GM21576 (cell line): ENCODE measurements at regions not wholly inside any gene's neighbourhood (a gene's known extent, or its start where the extent isn't known, plus 50 kb on each side); places are given as distances from the start of the nearest gene placed in this dataset.

Experiments
- ATAC-seq: cut with Tn5 transposase; IDR thresholded peaks from one replicate; pipeline ENCODE4 v1.9.1; 2021; ENCODE audit warnings: mild to moderate bottlenecking, moderate library complexity; ENCODE audit not compliant: unreplicated experiment

DNA sequence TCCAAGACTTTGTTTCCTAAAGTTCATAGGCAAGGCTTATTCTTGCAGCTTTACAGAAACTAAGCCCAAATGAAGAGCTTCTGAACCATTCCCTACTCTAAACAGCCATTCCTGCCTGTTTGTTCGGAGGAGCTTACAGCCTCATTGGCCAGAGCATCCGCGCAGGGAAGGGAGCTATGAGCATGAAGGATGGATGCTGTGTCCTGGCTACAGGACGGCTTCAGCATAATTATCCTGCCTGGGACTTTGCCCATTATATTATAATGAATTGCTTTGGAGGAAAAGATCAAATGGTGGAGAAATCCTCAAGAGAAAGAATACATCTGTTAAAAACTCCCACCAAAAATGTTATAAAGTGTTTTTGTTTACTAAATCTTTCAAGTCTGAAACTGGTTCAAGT is 378.2 kb upstream of the BTBD3 start:
- no peak for ATAC-seq

GRCh38 chr20:11540558-11540957 is 377.1 kb upstream of the BTBD3 start:
- ATAC-seq: no peak

- ATAC-seq: no peak
Measured at GRCh38 chr20:11542645-11543044, 375.0 kb upstream of the BTBD3 start.

- no peak for ATAC-seq
Measured at GRCh38 chr20:11544029-11544678, 373.5 kb upstream of the BTBD3 start.

GRCh38 chr20:11546939-11547338 is 370.8 kb upstream of the BTBD3 start:
- ATAC-seq: no peak

GRCh38 chr20:11549172-11550103 is 368.3 kb upstream of the BTBD3 start:
- ATAC-seq: no peak

DNA sequence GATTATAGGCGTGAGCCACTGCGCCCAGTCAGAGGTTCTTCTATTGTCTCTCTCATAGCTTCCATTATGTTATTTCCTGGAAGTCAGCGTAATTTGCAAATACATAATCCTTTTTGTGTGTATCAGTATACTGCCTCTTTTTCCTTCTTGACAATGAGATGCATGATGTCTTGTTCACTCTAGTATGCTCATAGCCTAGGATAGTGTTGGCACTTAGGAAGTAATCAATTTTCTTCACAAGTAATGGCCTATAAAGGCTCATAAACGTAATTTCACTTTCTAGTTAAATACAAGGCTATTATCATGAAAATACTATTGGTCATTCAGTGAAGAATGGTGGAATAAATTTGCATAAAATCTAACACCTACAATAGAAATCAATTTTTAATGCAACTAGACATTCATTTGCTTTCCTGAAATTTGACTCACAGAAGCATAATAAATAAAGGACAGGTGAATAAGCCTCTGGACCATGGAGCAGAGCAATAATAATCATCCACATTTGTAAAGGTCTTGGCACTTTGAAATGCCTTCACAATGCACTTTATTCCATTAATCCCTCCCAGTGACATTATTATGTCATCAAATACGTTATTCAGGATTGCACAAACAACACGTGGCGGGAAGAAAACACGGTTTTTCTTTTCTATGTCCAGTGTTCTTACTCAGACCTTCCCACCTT is 366.9 kb upstream of the BTBD3 start:
- ATAC-seq: no peak

DNA sequence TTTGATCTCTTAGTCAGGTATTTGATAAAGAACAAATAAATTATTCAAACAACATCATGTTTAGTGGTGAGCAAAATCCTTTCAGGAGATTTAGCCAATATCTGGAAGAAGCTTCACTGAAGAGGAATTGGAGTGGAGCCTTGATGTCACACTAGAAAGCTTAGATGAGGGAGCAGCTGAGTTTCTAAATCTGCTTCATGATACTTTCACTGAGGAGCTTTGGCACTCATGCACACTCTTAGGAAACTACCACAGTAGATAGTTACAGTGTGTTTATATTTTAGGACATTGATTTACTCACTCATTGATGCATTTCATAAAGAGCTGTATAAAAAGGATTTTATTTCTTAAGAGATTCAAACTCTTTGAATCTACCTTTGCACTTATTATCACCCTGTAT is 366.2 kb upstream of the BTBD3 start:
- no peak for ATAC-seq

- ATAC-seq: no peak
Measured at GRCh38 chr20:11553603-11554002, 364.1 kb upstream of the BTBD3 start.

DNA sequence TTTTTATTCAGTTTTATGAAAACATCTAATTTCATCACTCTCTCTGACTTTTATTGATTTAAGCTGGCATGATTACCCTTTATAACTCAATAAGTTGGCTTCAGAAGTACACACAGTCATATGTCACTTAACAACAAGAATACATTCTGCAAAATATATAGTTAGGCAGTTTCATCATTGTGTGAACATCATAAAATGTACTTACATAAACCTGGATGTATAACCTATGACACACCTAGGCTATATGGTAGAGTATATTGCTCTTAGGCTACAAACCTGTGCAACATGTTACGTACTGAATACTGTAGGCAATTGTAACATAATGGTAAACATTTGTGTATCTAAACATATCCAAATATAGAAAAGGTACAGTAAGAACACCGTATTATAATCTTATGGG is 362.2 kb upstream of the BTBD3 start:
- no peak for ATAC-seq

- no peak for ATAC-seq
Measured at GRCh38 chr20:11556410-11556809, 361.3 kb upstream of the BTBD3 start.

GRCh38 chr20:11564491-11564890 is 353.2 kb upstream of the BTBD3 start:
- ATAC-seq: no peak

DNA sequence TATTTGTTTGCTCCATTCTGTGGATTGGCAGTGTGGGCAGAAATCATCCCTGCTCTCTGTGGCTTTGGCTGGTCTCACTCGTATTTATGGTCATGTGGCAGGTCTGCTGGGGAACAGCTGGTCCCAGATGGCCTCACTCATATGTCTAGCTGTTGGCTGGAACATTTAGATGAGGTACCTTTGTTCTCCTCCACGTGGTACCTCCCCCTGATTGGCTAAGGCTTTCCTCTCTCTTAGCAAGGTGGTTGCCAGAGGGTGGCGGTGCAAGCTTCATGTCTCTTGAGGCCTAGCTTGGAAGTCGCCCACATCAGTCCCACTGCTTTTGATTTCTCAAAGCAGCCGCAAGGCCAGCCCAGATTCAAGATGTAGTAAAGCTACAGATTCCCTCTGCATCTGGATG is 348.5 kb upstream of the BTBD3 start:
- ATAC-seq: no peak

DNA sequence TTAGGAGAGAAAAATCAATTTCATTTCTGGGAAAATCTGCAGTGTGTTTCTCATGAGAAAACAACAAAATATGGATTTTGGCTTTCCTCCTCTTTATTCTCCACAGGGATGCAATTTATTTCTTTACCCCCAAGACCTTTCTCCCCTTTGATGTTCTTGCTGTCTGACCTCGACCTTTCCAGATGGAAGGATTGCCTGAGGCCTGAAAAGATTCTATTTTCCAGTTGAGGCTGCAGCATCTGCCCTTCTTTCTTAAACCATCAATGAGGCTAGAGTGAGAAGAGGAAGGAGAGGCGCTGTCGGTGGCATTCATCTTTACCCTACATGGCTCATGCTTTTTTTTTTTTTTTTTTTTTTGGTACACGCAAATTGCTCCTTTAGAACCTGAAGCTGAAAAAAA is 344.2 kb upstream of the BTBD3 start:
- no peak for ATAC-seq

DNA sequence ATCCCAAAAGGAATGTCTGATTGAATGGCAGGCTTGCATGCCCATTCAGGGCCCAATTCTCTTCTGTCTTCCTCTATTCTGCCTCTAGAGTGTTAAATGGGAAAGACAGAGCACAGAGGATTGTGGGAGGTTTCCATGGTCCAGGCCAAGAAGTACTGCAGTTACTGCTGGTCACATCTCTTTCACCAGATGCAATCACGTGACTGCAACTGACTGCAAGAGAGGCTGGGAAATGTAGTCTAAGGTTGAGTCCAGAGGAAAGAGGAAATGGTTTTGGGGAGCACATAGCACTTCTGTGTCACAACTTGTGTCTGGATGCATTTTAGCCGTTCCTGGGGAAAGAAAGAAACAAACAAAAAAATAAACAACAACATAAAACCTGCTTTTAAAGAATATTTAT is 336.4 kb upstream of the BTBD3 start:
- ATAC-seq: no peak

GRCh38 chr20:11582060-11582459 is 335.6 kb upstream of the BTBD3 start:
- no peak for ATAC-seq

GRCh38 chr20:11585752-11586352 is 331.8 kb upstream of the BTBD3 start:
- ATAC-seq: no peak

- ATAC-seq: no peak
Measured at GRCh38 chr20:11588875-11589274, 328.8 kb upstream of the BTBD3 start.

DNA sequence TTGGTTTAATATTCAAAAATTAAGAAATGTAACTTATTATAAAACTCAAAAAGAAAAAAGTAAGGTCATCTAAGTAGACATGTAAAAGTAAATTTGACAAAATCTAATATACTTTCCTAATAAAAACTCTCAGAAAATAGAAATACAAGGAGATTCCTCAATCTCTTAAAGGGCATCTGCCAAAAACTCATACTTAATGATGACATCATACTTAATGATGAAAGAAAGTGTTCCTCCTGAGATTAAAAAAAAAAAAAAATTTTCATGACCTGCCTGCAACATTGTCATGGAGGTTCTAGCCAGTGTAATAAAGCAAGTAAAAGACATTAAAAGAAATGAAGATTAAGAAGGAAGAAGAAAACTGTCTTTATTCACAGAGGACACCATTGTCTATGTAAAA is 325.7 kb upstream of the BTBD3 start:
- ATAC-seq: no peak

DNA sequence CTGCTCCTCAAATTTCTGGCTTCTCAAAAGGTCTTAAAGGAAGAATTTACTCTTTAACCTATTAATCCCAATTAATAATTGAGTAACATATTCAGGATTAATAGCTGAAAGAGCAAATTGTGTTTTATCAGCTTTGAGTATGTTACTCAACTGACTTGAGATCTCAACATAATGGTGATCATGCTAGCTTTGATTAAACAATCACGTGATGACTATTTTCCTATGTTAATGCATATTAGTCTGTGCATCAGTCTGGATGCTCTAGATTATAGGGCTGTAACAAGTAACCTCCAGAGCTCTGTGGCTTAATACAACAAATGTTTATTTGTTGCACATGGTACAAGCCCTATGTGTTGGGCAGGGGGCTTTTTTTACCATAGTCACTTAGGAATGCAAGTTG is 313.4 kb upstream of the BTBD3 start:
- ATAC-seq: no peak

GRCh38 chr20:11607047-11607446 is 310.6 kb upstream of the BTBD3 start:
- ATAC-seq: no peak
